ENCODE measurements at regions not wholly inside any gene's neighbourhood (a gene's known extent, or its start where the extent isn't known, plus 50 kb on each side); places are given as distances from the start of the nearest gene placed in this dataset.

DNA sequence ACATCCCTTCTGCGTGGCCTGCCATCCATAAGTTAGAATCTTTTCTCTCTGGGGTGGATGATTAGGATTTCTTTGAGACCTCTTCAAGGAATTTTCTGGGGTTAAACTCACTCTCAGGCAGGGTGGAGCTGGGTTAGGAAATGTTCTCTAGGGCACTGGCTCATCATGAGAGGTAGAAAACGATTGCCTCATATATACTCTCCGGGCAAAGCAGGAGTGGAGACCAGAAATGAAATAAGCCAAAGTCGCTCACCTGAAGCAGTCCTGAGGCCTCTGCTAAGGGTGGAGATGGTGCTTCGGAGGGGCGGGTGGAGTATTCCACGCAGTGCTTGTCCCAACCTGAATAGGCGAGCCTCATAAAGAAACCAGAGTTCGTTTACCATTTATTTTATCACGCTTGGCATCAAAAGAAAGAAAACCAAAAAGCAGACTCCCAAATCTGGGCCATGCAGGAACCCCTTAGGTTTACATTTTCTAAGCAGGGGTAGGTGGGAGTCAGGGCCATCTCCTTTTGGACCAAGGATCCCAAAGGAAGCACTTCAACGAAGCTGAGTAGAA is 249.3 kb upstream of the MEIS1 start:
- no peak for FAIRE-seq
- DNase-seq (ENCODE audit: low read depth in 1 of 2, low spot score in 2 of 2): no peak
- Histone ChIP-seq H3K56ac (replicated peaks; ENCODE audit: insufficient read length, low read depth, low read length) (no peak overlapping the region), H3K18ac (ENCODE audit: extremely low read depth, low read length) (no peak overlapping the region), H4K91ac (replicated peaks; ENCODE audit: insufficient read length, low read length) (no peak overlapping the region), H2BK5ac (ENCODE audit: low read depth, low read length) (no peak overlapping the region), H3K27me3 (replicated peaks in 1 of 4; ENCODE audit: control insufficient read depth in 3 of 4, extremely low read depth in 1 of 4, insufficient read depth in 3 of 4, low read length in 3 of 4) (no peaks in the 10 kb centered on the region), H2BK15ac (ENCODE audit: low read length) (no peak overlapping the region), H2BK20ac (ENCODE audit: low read length) (no peak overlapping the region), H3K23ac (ENCODE audit: insufficient read length) (no peak overlapping the region), H3K79me1 (ENCODE audit: low read depth, low read length) (no peaks in the 10 kb centered on the region), H4K8ac (ENCODE audit: extremely low read depth, insufficient read depth, low read length) (no peak overlapping the region), H3K36me3 (ENCODE audit: control insufficient read depth in 2 of 4, insufficient read depth in 4 of 4, low read length in 3 of 4) (no peaks in the 10 kb centered on the region), H3K4me3 (ENCODE audit: extremely low read depth in 1 of 4, insufficient read depth in 2 of 4, low read depth in 3 of 4, low read length in 4 of 4) (no peak overlapping the region), H4K5ac (ENCODE audit: insufficient read length, low read depth, low read length) (no peak overlapping the region), H4K20me1 (replicated peaks in 1 of 2; ENCODE audit: control insufficient read depth in 1 of 2, insufficient read depth in 2 of 2, low read length in 2 of 2) (no peaks in the 10 kb centered on the region), H3K4me2 (ENCODE audit: insufficient read depth in 1 of 2, low read depth in 2 of 2, low read length in 2 of 2) (no peak overlapping the region), H2BK120ac (replicated peaks; ENCODE audit: low read depth, low read length) (no peak overlapping the region), H3K9ac (replicated peaks in 1 of 4; ENCODE audit: extremely low read depth in 1 of 4, low read depth in 3 of 4, low read length in 3 of 4) (no peak overlapping the region), H3K79me2 (ENCODE audit: control insufficient read depth in 1 of 2, insufficient read depth in 2 of 2, low read length in 2 of 2) (no peaks in the 10 kb centered on the region), H3K4ac (replicated peaks; ENCODE audit: insufficient read length, low read depth, low read length) (no peak overlapping the region), H3K4me1 (replicated peaks in 1 of 4; ENCODE audit: control insufficient read depth in 3 of 4, insufficient read depth in 4 of 4, low read length in 3 of 4) (no peaks in the 10 kb centered on the region; a peak in 1 of 7 replicates), H2AFZ (ENCODE audit: low read length) (no peak overlapping the region), H3K14ac (ENCODE audit: insufficient read length) (no peak overlapping the region), H3K23me2 (ENCODE audit: low read depth, low read length) (no peaks in the 10 kb centered on the region), H2BK12ac (ENCODE audit: low read depth, low read length) (no peak overlapping the region), H3K9me3 (ENCODE audit: insufficient read depth in 2 of 2, low read depth in 1 of 2, low read length in 1 of 2) (no peaks in the 10 kb centered on the region), H2AK5ac (ENCODE audit: low read depth, low read length) (no peak overlapping the region), H3K27ac (ENCODE audit: low read depth, low read length) (no peak overlapping the region)
- 91% methylated on average over 11 of the region's 11 CpGs; no CpG with 5 or more reads in 1 of the 2 experiments for WGBS, 2 experiments (ENCODE audit: extremely low coverage in 1 of 2, insufficient coverage in 1 of 2, insufficient read length in 1 of 2, insufficient replicate concordance in 2 of 2, low coverage in 1 of 2, low lambda C conversion rate in 2 of 2, missing lambda C conversion rate in 1 of 2)
- ChIA-PET CTCF (ENCODE audit: partially characterized antibody) (interaction anchor here (1.0 kb wide), 1 partner anchor 30 kb away, joined by 3 read pairs; no protein-coding TSS in a partner anchor), POLR2A (ENCODE audit: partially characterized antibody) (no interaction called here)
